AG10803 (cell line): ENCODE measurements at regions not wholly inside any gene's neighbourhood (a gene's known extent, or its start where the extent isn't known, plus 50 kb on each side); places are given as distances from the start of the nearest gene placed in this dataset.

Experiments used
- DNase-seq: peaks from one replicate; pipeline ENCODE4 v3.0.0; 2010; ENCODE audit warnings: low read depth
- H3K4me3 ChIP-seq: 2 replicates; pipeline ENCODE4 v1.5.1; 2011; ENCODE audit warnings: mild to moderate bottlenecking, low read length, control low read depth
- CTCF ChIP-seq: conservative IDR thresholded peaks from 2 replicates; pipeline ENCODE4 v1.5.1; 2011; ENCODE audit warnings: mild to moderate bottlenecking, low read length, control low read depth, inconsistent platforms

- no peak for TF ChIP-seq CTCF
- no peak for DNase-seq
- no peak overlapping the region for H3K4me3 ChIP-seq
Observed at GRCh38 chr13:104014803-104015645, 948.8 kb upstream of the SLC10A2 start.

GRCh38 chr13:104011505-104012241 is 945.5 kb upstream of the SLC10A2 start:
- TF ChIP-seq CTCF, result no peak
- DNase-seq, result no peak
- no peak overlapping the region for H3K4me3 ChIP-seq

- H3K4me3 ChIP-seq, result no peak overlapping the region
- no peak for TF ChIP-seq CTCF
- DNase-seq, result no peak
Observed at GRCh38 chr13:104008541-104009435, 942.6 kb upstream of the SLC10A2 start.

- H3K4me3 ChIP-seq, result no peak overlapping the region
- no peak for TF ChIP-seq CTCF
- DNase-seq, result no peak
Observed at GRCh38 chr13:104008075-104008474, 941.9 kb upstream of the SLC10A2 start.

GRCh38 chr13:104006625-104007075 is 940.4 kb upstream of the SLC10A2 start:
- no peak for DNase-seq
- no peak overlapping the region for H3K4me3 ChIP-seq

GRCh38 chr13:104004572-104004971 is 938.4 kb upstream of the SLC10A2 start:
- no peak for DNase-seq
- no peak overlapping the region for H3K4me3 ChIP-seq
- no peak for TF ChIP-seq CTCF

More at GRCh38 chr13:104006625-104007075, 940.4 kb upstream of the SLC10A2 start:
- no peak for TF ChIP-seq CTCF
